ENCODE measurements at regions not wholly inside any gene's neighbourhood (a gene's known extent, or its start where the extent isn't known, plus 50 kb on each side); places are given as distances from the start of the nearest gene placed in this dataset.
"Not testable (repeated sequence)": the region's sequence is repeated elsewhere in the genome, so short reads cannot be mapped to it uniquely, and the experiment has no call there.

GRCh38 chr16:17034477-17035252 is 436.1 kb downstream of the XYLT1 start:
- Histone ChIP-seq H3K4me2 (ENCODE audit: low read depth, low read length, poor library complexity, severe bottlenecking) (no peak overlapping the region), H4K20me1 (ENCODE audit: low read depth, low read length) (no peaks in the 10 kb centered on the region), H3K36me3 (ENCODE audit: low read length) (no peaks in the 10 kb centered on the region), H3K27ac (ENCODE audit: low read depth, low read length) (no peak overlapping the region), H3K27me3 (ENCODE audit: low read length) (no peaks in the 10 kb centered on the region), H3K4me3 (ENCODE audit: insufficient read depth, low read length, poor library complexity, severe bottlenecking) (no peak overlapping the region), H3K79me2 (ENCODE audit: insufficient read depth, low read length) (no peaks in the 10 kb centered on the region), H3F3A (ENCODE audit: insufficient read depth) (no peaks in the 10 kb centered on the region), H3K9ac (ENCODE audit: low read length) (no peak overlapping the region), H3K9me2 (replicated peaks; ENCODE audit: insufficient read depth, low read length) (no peaks in the 10 kb centered on the region), H3K9me3 (ENCODE audit: insufficient read depth, low read length) (no peaks in the 10 kb centered on the region), H2AFZ (ENCODE audit: low read depth, low read length, severe bottlenecking) (no peak overlapping the region)
- no peak for TF ChIP-seq EZH2phosphoT487 (conservative IDR thresholded peaks at IDR 0.05; ENCODE audit: low read length)
- TF ChIP-seq CTCF (IDR thresholded peaks at IDR 0.05; ENCODE audit: insufficient read depth, low read length, poor library complexity, severe bottlenecking), result no peak

- Histone ChIP-seq H3K79me2 (ENCODE audit: insufficient read depth, low read length) (no peaks in the 10 kb centered on the region), H3K4me3 (ENCODE audit: insufficient read depth, low read length, poor library complexity, severe bottlenecking) (no peak overlapping the region), H2AFZ (ENCODE audit: low read depth, low read length, severe bottlenecking) (no peak overlapping the region), H3K9me2 (replicated peaks; ENCODE audit: insufficient read depth, low read length) (no peaks in the 10 kb centered on the region), H3K4me2 (ENCODE audit: low read depth, low read length, poor library complexity, severe bottlenecking) (no peak overlapping the region), H3K27me3 (ENCODE audit: low read length) (no peaks in the 10 kb centered on the region), H3K27ac (ENCODE audit: low read depth, low read length) (no peak overlapping the region), H3K9me3 (ENCODE audit: insufficient read depth, low read length) (no peaks in the 10 kb centered on the region), H3F3A (ENCODE audit: insufficient read depth) (no peaks in the 10 kb centered on the region), H3K36me3 (ENCODE audit: low read length) (no peaks in the 10 kb centered on the region), H3K9ac (ENCODE audit: low read length) (no peak overlapping the region), H4K20me1 (ENCODE audit: low read depth, low read length) (no peaks in the 10 kb centered on the region)
- TF ChIP-seq CTCF (IDR thresholded peaks at IDR 0.05; ENCODE audit: insufficient read depth, low read length, poor library complexity, severe bottlenecking), result no peak
- no peak for TF ChIP-seq EZH2phosphoT487 (conservative IDR thresholded peaks at IDR 0.05; ENCODE audit: low read length)
Measured at GRCh38 chr16:17037499-17037898, 433.3 kb downstream of the XYLT1 start.

GRCh38 chr16:17038415-17038814 is 432.3 kb downstream of the XYLT1 start:
- no peaks in the 10 kb centered on the region for H3K79me2 ChIP-seq (ENCODE audit: insufficient read depth, low read length)
- H3K4me3 ChIP-seq (ENCODE audit: insufficient read depth, low read length, poor library complexity, severe bottlenecking), result no peak overlapping the region
- H3K9me2 ChIP-seq (replicated peaks; ENCODE audit: insufficient read depth, low read length), result no peaks in the 10 kb centered on the region
- no peak overlapping the region for H3K27ac ChIP-seq (ENCODE audit: low read depth, low read length)
- no peaks in the 10 kb centered on the region for H3F3A ChIP-seq (ENCODE audit: insufficient read depth)
- no peak for TF ChIP-seq EZH2phosphoT487 (conservative IDR thresholded peaks at IDR 0.05; ENCODE audit: low read length)
- TF ChIP-seq CTCF (IDR thresholded peaks at IDR 0.05; ENCODE audit: insufficient read depth, low read length, poor library complexity, severe bottlenecking), result no peak
- no peak overlapping the region for H2AFZ ChIP-seq (ENCODE audit: low read depth, low read length, severe bottlenecking)
- no peaks in the 10 kb centered on the region for H3K9me3 ChIP-seq (ENCODE audit: insufficient read depth, low read length)
- H3K36me3 ChIP-seq (ENCODE audit: low read length), result no peaks in the 10 kb centered on the region
- H4K20me1 ChIP-seq (ENCODE audit: low read depth, low read length), result no peaks in the 10 kb centered on the region
- no peak overlapping the region for H3K4me2 ChIP-seq (ENCODE audit: low read depth, low read length, poor library complexity, severe bottlenecking)
- H3K9ac ChIP-seq (ENCODE audit: low read length), result no peak overlapping the region
- H3K27me3 ChIP-seq (ENCODE audit: low read length), result no peaks in the 10 kb centered on the region

GRCh38 chr16:17049109-17049508 is 421.7 kb downstream of the XYLT1 start:
- H3K4me2 ChIP-seq (ENCODE audit: low read depth, low read length, poor library complexity, severe bottlenecking); H2AFZ ChIP-seq (ENCODE audit: low read depth, low read length, severe bottlenecking); H3K27ac ChIP-seq (ENCODE audit: low read depth, low read length); H3K27me3 ChIP-seq (ENCODE audit: low read length); H3K9ac ChIP-seq (ENCODE audit: low read length); H4K20me1 ChIP-seq (ENCODE audit: low read depth, low read length); H3F3A ChIP-seq (ENCODE audit: insufficient read depth); H3K36me3 ChIP-seq (ENCODE audit: low read length); H3K9me3 ChIP-seq (ENCODE audit: insufficient read depth, low read length); H3K4me3 ChIP-seq (ENCODE audit: insufficient read depth, low read length, poor library complexity, severe bottlenecking); H3K9me2 ChIP-seq (replicated peaks; ENCODE audit: insufficient read depth, low read length); H3K79me2 ChIP-seq (ENCODE audit: insufficient read depth, low read length): not testable (repeated sequence)

All from SU-DHL-6 (cell line).